A673 (cell line): ENCODE measurements at regions not wholly inside any gene's neighbourhood (a gene's known extent, or its start where the extent isn't known, plus 50 kb on each side); places are given as distances from the start of the nearest gene placed in this dataset.
A peak's percentile ranks its signal among the peaks of the same experiment; 100 is the strongest.

ENCODE experiments used
- BruUV-seq: library from RNA; stranded (reverse); fragments of 400-500 nt; replicated peaks from 2 replicates; lab custom pipeline; 2021; lab: Mats Ljungman, UMichigan
- CTCF ChIA-PET: fragments of 300-600 bp; sonication (Branson Sonifier 250); formaldehyde crosslinking; loops from one replicate; lab custom pipeline; 2022; ENCODE audit warnings: antibody characterized with exemption; lab: Charles Lee
- POLR2A ChIA-PET: fragments of 300-600 bp; sonication (Branson Sonifier 250); formaldehyde crosslinking; loops from one replicate; lab custom pipeline; 2022; ENCODE audit warnings: antibody characterized with exemption; ENCODE audit not compliant: low non-redundant PET; lab: Charles Lee
- DNase-seq: peaks from one replicate; pipeline ENCODE4 v3.0.0-alpha.2; 2015; ENCODE audit warnings: low spot score
- H3K27ac ChIP-seq: fragments of 200-600 bp; sonication (generic); 2 replicates; pipeline ENCODE4 v1.5.1; 2016; ENCODE audit warnings: mixed run types, low read depth, mild to moderate bottlenecking, mixed read lengths, antibody characterized with exemption, low read length; ENCODE audit not compliant: poor library complexity, severe bottlenecking
- H3K27me3 ChIP-seq: fragments of 200-600 bp; sonication (generic); replicated peaks from 2 replicates; pipeline ENCODE4 v1.6.1; 2017; ENCODE audit warnings: mixed run types, low read depth, mild to moderate bottlenecking, mixed read lengths, antibody characterized with exemption, low read length; ENCODE audit not compliant: insufficient read depth, poor library complexity
- H3K36me3 ChIP-seq: fragments of 200-600 bp; sonication (generic); 2 replicates; pipeline ENCODE4 v1.6.1; 2016; ENCODE audit warnings: mixed run types, mild to moderate bottlenecking, mixed read lengths, antibody characterized with exemption, low read length; ENCODE audit not compliant: insufficient read depth, poor library complexity, severe bottlenecking
- H3K4me1 ChIP-seq: fragments of 200-600 bp; sonication (generic); 2 replicates; pipeline ENCODE4 v1.6.1; 2017; ENCODE audit warnings: mixed run types, mild to moderate bottlenecking, mixed read lengths, antibody characterized with exemption, low read length; ENCODE audit not compliant: insufficient read depth, poor library complexity, severe bottlenecking
- H3K4me3 ChIP-seq: fragments of 200-600 bp; sonication (generic); 2 replicates; pipeline ENCODE4 v1.5.1; 2016; ENCODE audit warnings: low read depth, mixed run types, mild to moderate bottlenecking, mixed read lengths, low read length; ENCODE audit not compliant: poor library complexity, severe bottlenecking
- H3K9me3 ChIP-seq: fragments of 200-600 bp; sonication (generic); 2 replicates; pipeline ENCODE4 v1.6.1; 2016; ENCODE audit warnings: mixed run types, low read depth, mild to moderate bottlenecking, mixed read lengths, antibody characterized with exemption, low read length; ENCODE audit not compliant: poor library complexity, severe bottlenecking
- EZH2 ChIP-seq: fragments of 200-600 bp; sonication (generic); IDR thresholded peaks from 2 replicates; pipeline ENCODE4 v1.6.1; 2017; ENCODE audit warnings: borderline replicate concordance, low read depth, mild to moderate bottlenecking, mixed read lengths, antibody characterized with exemption, low read length; ENCODE audit not compliant: poor library complexity, severe bottlenecking
- intact Hi-C: fragments of 100-400 bp; cut with micrococcal nuclease; formaldehyde crosslinking; loops from one replicate; pipeline ENCODE4 v1.10.0; 2022; ENCODE audit not compliant: unreplicated experiment
- TF ChIP-seq, protein P1 (sequence below): fragments of 300-800, 200-600 bp; sonication (generic); conservative IDR thresholded peaks from 2 replicates; pipeline ENCODE4 v1.5.1; 2017; ENCODE audit warnings: low read depth, mild to moderate bottlenecking, antibody characterized with exemption, low read length, moderate library complexity, mixed read lengths

DNA sequence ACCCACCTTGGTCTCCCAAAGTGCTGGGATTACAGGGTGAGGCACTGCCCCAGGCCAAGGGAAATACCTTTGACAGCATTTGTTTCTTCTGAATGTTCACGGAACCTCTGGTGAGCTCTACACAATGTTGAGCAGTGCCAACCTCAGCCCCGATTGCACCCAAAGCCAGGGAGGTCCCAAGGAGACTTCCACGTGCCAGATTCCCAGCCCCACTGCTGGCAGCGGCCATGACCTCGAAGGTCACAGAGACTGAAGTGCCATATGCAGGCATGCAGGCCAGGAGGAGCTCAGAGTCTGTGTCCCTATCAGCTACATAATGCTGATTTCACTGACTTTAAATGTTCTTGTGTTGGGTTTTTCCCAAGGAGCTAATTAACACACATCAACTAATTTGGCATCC lies 226.4 kb upstream of the FOXF1 start:
- H3K27ac ChIP-seq = no peak overlapping the region
- ChIA-PET CTCF (no interaction called here), POLR2A (no interaction called here)
- H3K4me3 ChIP-seq = no peak overlapping the region
- H3K27me3 ChIP-seq = peaks cover 78% of the 10 kb centered on the region
- no peaks in the 10 kb centered on the region for H3K4me1 ChIP-seq
- no peak for TF ChIP-seq EZH2
- TF ChIP-seq, protein P1, sequence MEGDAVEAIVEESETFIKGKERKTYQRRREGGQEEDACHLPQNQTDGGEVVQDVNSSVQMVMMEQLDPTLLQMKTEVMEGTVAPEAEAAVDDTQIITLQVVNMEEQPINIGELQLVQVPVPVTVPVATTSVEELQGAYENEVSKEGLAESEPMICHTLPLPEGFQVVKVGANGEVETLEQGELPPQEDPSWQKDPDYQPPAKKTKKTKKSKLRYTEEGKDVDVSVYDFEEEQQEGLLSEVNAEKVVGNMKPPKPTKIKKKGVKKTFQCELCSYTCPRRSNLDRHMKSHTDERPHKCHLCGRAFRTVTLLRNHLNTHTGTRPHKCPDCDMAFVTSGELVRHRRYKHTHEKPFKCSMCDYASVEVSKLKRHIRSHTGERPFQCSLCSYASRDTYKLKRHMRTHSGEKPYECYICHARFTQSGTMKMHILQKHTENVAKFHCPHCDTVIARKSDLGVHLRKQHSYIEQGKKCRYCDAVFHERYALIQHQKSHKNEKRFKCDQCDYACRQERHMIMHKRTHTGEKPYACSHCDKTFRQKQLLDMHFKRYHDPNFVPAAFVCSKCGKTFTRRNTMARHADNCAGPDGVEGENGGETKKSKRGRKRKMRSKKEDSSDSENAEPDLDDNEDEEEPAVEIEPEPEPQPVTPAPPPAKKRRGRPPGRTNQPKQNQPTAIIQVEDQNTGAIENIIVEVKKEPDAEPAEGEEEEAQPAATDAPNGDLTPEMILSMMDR = no peak
- H3K36me3 ChIP-seq = no peaks in the 10 kb centered on the region
- intact Hi-C loops = no loop called here
- DNase-seq = no peak
- BruUV-seq = no TSS peak
- no peaks in the 10 kb centered on the region for H3K9me3 ChIP-seq

- Histone ChIP-seq H3K9me3 (no peaks in the 10 kb centered on the region), H3K27ac (no peak overlapping the region), H3K36me3 (no peaks in the 10 kb centered on the region), H3K4me3 (no peak overlapping the region), H3K4me1 (no peaks in the 10 kb centered on the region), H3K27me3 (peaks cover 92% of the 10 kb centered on the region)
- POLR2A ChIA-PET = no interaction called here
- no TSS peak for BruUV-seq
- CTCF ChIA-PET = interaction anchor here (0.5 kb wide), 1 partner anchor 303 kb away, joined by 21 read pairs; no protein-coding TSS in a partner anchor
- no peak for DNase-seq
- no peak for TF ChIP-seq EZH2
- TF ChIP-seq, protein P1 = no peak
- intact Hi-C loops = no loop called here
Observed at GRCh38 chr16:86285421-86285820, 224.9 kb upstream of the FOXF1 start.

GRCh38 chr16:86285938-86286921 lies 224.1 kb upstream of the FOXF1 start:
- Histone ChIP-seq H3K4me1 (no peaks in the 10 kb centered on the region), H3K4me3 (no peak overlapping the region), H3K36me3 (no peaks in the 10 kb centered on the region), H3K27me3 (peaks cover 98% of the 10 kb centered on the region), H3K27ac (no peak overlapping the region), H3K9me3 (no peaks in the 10 kb centered on the region)
- intact Hi-C loops = no loop called here
- ChIA-PET CTCF (no interaction called here), POLR2A (no interaction called here)
- BruUV-seq = no TSS peak
- TF ChIP-seq EZH2 = peak; percentile 34
- TF ChIP-seq, protein P1 = no peak
- DNase-seq = no peak
